Upper lobe of left lung (tissue), 6 donors: ENCODE measurements at regions not wholly inside any gene's neighbourhood (a gene's known extent, or its start where the extent isn't known, plus 50 kb on each side); places are given as distances from the start of the nearest gene placed in this dataset.
"Not testable (repeated sequence)": the region's sequence is repeated elsewhere in the genome, so short reads cannot be mapped to it uniquely, and the experiment has no call there.

Experiments
- ATAC-seq, 2 donors: fragments of 200-7000 bp; cut with Tn5 transposase; one replicate each; pipeline ENCODE4 v1.9.1; 2022; ENCODE audit warnings: mild to moderate bottlenecking in 2 of 2, moderate library complexity in 2 of 2; ENCODE audit not compliant: low FRiP score in 2 of 2
- DNase-seq, 2 donors: peaks; one replicate each; pipeline ENCODE4 v3.0.0-alpha.2; 2019 to 2020
- H3K27ac ChIP-seq, 4 donors: fragments of 200-600 bp; sonication (generic); one replicate each; pipeline ENCODE4 v1.5.1; 2016 to 2019
- H3K27me3 ChIP-seq, 4 donors: fragments of 200-600 bp; sonication (generic); one replicate each; pipeline ENCODE4 v1.5.1; 2017 to 2019
- H3K36me3 ChIP-seq, 4 donors: fragments of 200-600 bp; sonication (generic); one replicate each; pipeline ENCODE4 v1.5.1; 2016 to 2019
- H3K4me1 ChIP-seq, 4 donors: fragments of 200-600 bp; sonication (generic); one replicate each; pipeline ENCODE4 v1.5.1; 2018 to 2019
- H3K4me3 ChIP-seq, 4 donors: fragments of 200-600 bp; sonication (generic); one replicate each; pipeline ENCODE4 v1.5.1; 2017 to 2019; ENCODE audit warnings: mild to moderate bottlenecking in 2 of 4, moderate library complexity in 1 of 4
- H3K9me3 ChIP-seq, 4 donors: fragments of 200-600 bp; sonication (generic); one replicate each; pipeline ENCODE4 v1.5.1; 2018 to 2019
- EP300 ChIP-seq, 4 donors: sonication (generic); formaldehyde crosslinking; IDR thresholded peaks; one replicate each; pipeline ENCODE4 v1.5.1; 2017; ENCODE audit warnings: antibody characterized with exemption in 4 of 4, control low read depth in 2 of 4
- POLR2A ChIP-seq, 4 donors: fragments of 450-650 bp; IDR thresholded peaks; one replicate each; pipeline ENCODE4 v1.5.1; 2016 to 2017; ENCODE audit warnings: antibody characterized with exemption in 4 of 4, mild to moderate bottlenecking in 2 of 4
- POLR2AphosphoS5 ChIP-seq, 2 donors: sonication (generic); formaldehyde crosslinking; IDR thresholded peaks; one replicate each; pipeline ENCODE4 v1.5.1; 2017; ENCODE audit warnings: antibody characterized with exemption in 2 of 2
- WGBS, 2 donors: methylation state at CpG; one replicate each; pipeline ENCODE4 v1.1.5; 2017 to 2018; 5-methylcytosine and 5-hydroxymethylcytosine counted together
- TF ChIP-seq, protein P1 (sequence below), 6 experiments: fragments of 450-650 bp in 4 of 6; fragments of 200-600 bp in 2 of 6; sonication (generic) in 2 of 6; IDR thresholded peaks; one replicate each; pipeline ENCODE4 v1.5.1; 2016 to 2019; ENCODE audit warnings: antibody characterized with exemption in 6 of 6
- donor health status: DM: no; HTN: no; CAD: no; lungs with moderate emphysema.
- donor health status: DM: no; HTN: yes; CAD: no; lungs with severe emphysema.

GRCh38 chr3:80898211-80898610, 863.2 kb downstream of the GBE1 start:
- ATAC-seq = no peak
- no peaks in the 10 kb centered on the region for H3K27me3 ChIP-seq
- H3K27ac ChIP-seq = no peak overlapping the region
- no peaks in the 10 kb centered on the region for H3K9me3 ChIP-seq
- H3K4me3 ChIP-seq = no peak overlapping the region
- no peak for TF ChIP-seq EP300 (IDR thresholded peaks at IDR 0.05)
- TF ChIP-seq, protein P1, sequence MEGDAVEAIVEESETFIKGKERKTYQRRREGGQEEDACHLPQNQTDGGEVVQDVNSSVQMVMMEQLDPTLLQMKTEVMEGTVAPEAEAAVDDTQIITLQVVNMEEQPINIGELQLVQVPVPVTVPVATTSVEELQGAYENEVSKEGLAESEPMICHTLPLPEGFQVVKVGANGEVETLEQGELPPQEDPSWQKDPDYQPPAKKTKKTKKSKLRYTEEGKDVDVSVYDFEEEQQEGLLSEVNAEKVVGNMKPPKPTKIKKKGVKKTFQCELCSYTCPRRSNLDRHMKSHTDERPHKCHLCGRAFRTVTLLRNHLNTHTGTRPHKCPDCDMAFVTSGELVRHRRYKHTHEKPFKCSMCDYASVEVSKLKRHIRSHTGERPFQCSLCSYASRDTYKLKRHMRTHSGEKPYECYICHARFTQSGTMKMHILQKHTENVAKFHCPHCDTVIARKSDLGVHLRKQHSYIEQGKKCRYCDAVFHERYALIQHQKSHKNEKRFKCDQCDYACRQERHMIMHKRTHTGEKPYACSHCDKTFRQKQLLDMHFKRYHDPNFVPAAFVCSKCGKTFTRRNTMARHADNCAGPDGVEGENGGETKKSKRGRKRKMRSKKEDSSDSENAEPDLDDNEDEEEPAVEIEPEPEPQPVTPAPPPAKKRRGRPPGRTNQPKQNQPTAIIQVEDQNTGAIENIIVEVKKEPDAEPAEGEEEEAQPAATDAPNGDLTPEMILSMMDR (IDR thresholded peaks at IDR 0.05) = no peak
- no peak for TF ChIP-seq POLR2AphosphoS5 (IDR thresholded peaks at IDR 0.05)
- TF ChIP-seq POLR2A (IDR thresholded peaks at IDR 0.05) = no peak
- H3K36me3 ChIP-seq = no peaks in the 10 kb centered on the region
- H3K4me1 ChIP-seq = no peaks in the 10 kb centered on the region
- DNase-seq = no peak

DNA sequence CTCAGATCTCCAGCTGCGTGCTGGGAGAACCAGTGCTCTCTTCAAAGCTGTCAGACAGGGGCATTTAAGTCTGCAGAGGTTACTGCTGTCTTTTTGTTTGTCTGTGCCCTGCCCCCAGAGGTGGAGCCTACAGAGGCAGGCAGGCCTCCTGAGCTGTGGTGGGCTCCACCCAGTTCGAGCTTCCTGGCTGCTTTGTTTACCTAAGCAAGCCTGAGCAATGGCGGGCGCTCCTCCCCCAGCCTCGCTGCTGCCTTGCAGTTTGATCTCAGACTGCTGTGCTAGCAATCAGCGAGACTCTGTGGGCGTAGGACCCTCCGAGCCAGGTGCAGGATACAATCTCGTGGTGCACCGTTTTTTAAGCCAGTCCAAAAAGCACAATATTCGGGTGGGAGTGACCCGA, 864.4 kb downstream of the GBE1 start:
- H3K4me3 ChIP-seq, H3K27me3 ChIP-seq, H3K9me3 ChIP-seq, H3K4me1 ChIP-seq, H3K27ac ChIP-seq, ATAC-seq, H3K36me3 ChIP-seq: not testable (repeated sequence)
- DNase-seq = peak in 1 of 2 donors; percentile 6
- 76% methylated on average over 7 to 8 of the region's 12 CpGs for WGBS, 2 donors

- Histone ChIP-seq H3K36me3 (no peaks in the 10 kb centered on the region), H3K4me3 (no peak overlapping the region), H3K27me3 (no peaks in the 10 kb centered on the region), H3K27ac (no peak overlapping the region), H3K4me1 (no peaks in the 10 kb centered on the region), H3K9me3 (no peaks in the 10 kb centered on the region)
- 74 to 79% methylated on average over 2 of the region's 2 CpGs for WGBS, 2 donors
- ATAC-seq (no peak), DNase-seq (no peak)
- TF ChIP-seq, protein P1 (IDR thresholded peaks at IDR 0.05) = no peak
- TF ChIP-seq EP300 (IDR thresholded peaks at IDR 0.05) (no peak), POLR2AphosphoS5 (IDR thresholded peaks at IDR 0.05) (no peak), POLR2A (IDR thresholded peaks at IDR 0.05) (no peak)
Measured at GRCh38 chr3:80890571-80890970, 870.9 kb downstream of the GBE1 start.

GRCh38 chr3:80889535-80889934, 871.9 kb downstream of the GBE1 start:
- Histone ChIP-seq H3K9me3 (no peaks in the 10 kb centered on the region), H3K36me3 (no peaks in the 10 kb centered on the region), H3K27me3 (no peaks in the 10 kb centered on the region), H3K4me1 (no peaks in the 10 kb centered on the region), H3K4me3 (no peak overlapping the region), H3K27ac (no peak overlapping the region)
- 60 to 73% methylated on average over 3 of the region's 3 CpGs for WGBS, 2 donors
- no peak for TF ChIP-seq POLR2AphosphoS5 (IDR thresholded peaks at IDR 0.05)
- no peak for TF ChIP-seq POLR2A (IDR thresholded peaks at IDR 0.05)
- no peak for TF ChIP-seq EP300 (IDR thresholded peaks at IDR 0.05)
- TF ChIP-seq, protein P1 (IDR thresholded peaks at IDR 0.05) = no peak
- ATAC-seq = no peak
- no peak for DNase-seq

- H3K27me3 ChIP-seq = no peaks in the 10 kb centered on the region
- H3K27ac ChIP-seq = no peak overlapping the region
- peak in 1 of 2 donors; percentile 55 for ATAC-seq
- H3K4me1 ChIP-seq = no peaks in the 10 kb centered on the region
- H3K4me3 ChIP-seq = no peak overlapping the region
- no peaks in the 10 kb centered on the region for H3K36me3 ChIP-seq
- H3K9me3 ChIP-seq = peaks cover 0 to 5% (median 1%) of the 10 kb centered on the region in 4 donors
- 38 to 87% methylated on average over 1 to 4 of the region's 4 CpGs for WGBS, 2 donors
- TF ChIP-seq, protein P1 (IDR thresholded peaks at IDR 0.05) = no peak
- peak in 1 of 2 donors; percentile 22 for DNase-seq
Measured at GRCh38 chr3:80870476-80871041, 890.9 kb downstream of the GBE1 start.
